NCI-H748 treated with DMSO at 0.1 percent for 48 hours (cell line): ENCODE measurements at regions not wholly inside any gene's neighbourhood (a gene's known extent, or its start where the extent isn't known, plus 50 kb on each side); places are given as distances from the start of the nearest gene placed in this dataset.
"Not testable (repeated sequence)": the region's sequence is repeated elsewhere in the genome, so short reads cannot be mapped to it uniquely, and the experiment has no call there.

Source experiments
- DNase-seq: peaks from one replicate; lab custom pipeline; 2025; lab: John Stamatoyannopoulos, UW

DNA sequence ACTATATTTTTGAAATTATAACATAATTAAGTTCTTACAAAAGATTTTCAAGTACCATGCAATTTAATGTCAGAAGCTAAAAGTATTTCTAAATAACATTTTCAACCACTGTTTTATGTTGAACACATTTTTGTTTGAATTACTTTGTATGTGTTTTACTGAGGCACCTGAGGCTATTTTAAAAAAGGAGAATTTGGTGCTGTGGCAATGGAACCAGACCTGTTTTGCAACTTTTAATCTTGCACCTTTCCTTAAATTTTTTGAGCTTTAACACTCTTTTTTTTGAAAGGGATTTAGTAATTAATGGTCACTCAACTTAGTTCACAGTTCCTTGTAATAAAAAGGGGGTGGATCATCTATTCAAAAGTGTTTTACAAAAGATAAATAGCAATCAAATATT, 561.6 kb downstream of the ZBBX start:
- DNase-seq: no peak

GRCh38 chr3:166817269-166817668, 562.8 kb downstream of the ZBBX start:
- not testable (repeated sequence) for DNase-seq

GRCh38 chr3:166810741-166811445, 569.2 kb downstream of the ZBBX start:
- no peak for DNase-seq

- no peak for DNase-seq
Observed at GRCh38 chr3:166809520-166809919, 570.6 kb downstream of the ZBBX start.

DNA sequence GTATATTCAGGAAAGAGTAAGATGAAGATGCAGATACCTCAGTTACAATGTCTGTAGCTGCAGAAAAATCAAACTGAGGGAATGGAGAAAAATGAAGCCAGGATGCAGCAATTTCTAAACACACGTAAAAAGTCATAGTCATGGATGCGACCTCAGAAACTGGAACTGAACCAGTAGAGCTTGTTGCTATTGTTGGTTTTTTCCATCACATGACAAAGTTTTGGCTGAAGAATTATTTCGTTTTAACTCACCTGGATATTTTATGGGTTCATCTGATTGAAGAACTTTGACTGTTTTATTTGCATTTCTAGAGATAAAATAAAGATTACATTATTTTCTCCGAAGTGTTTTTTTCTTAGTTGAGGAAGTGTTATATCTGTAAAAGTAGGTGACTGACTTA, 591.2 kb downstream of the ZBBX start:
- DNase-seq: no peak

GRCh38 chr3:166785876-166786275, 594.2 kb downstream of the ZBBX start:
- no peak for DNase-seq

- DNase-seq: no peak
Observed at GRCh38 chr3:166783206-166783605, 596.9 kb downstream of the ZBBX start.

- no peak for DNase-seq
Observed at GRCh38 chr3:166764698-166765318, 615.3 kb downstream of the ZBBX start.

- no peak for DNase-seq
Observed at GRCh38 chr3:166759736-166760513, 620.2 kb downstream of the ZBBX start.

DNA sequence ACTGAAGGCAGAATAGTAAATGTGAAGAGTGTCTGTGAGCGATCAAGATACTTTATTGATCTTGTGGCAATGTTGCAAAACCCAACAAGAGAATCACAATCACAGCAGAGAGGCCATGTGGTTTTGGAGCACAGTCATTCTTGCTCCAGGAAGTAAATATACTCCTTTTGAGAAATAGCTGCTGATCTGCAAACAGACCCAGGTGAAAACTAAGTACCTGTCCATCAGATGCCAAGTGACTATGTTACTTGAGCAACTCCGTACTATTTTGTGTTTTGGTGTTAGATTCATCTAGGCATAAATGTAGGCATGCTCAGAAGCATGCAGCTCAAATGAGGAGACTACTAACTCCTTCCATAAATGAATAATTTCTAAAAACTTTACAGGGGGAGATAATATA, 627.9 kb downstream of the ZBBX start:
- DNase-seq: no peak

GRCh38 chr3:166743481-166744134, 636.5 kb downstream of the ZBBX start:
- DNase-seq: no peak

DNA sequence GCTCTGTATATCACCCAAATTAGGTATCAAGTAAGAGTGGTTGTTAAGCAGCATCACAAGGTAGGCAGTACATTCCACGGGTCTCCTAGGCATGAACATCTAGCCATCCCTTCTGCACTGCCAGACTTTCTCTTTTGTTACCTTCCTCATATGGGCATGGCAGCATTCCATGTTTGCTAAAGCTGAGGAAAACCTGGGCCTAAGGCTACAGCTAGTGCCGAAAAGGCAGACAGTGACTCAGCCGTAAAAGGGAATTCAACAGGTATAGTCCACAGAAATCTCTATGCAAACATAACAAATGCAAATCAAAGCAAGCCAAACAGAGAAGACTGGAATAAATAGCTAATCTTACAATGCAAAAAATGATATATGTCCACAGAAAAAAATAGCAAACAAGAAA, 645.4 kb downstream of the ZBBX start:
- no peak for DNase-seq

GRCh38 chr3:166731701-166732100, 648.4 kb downstream of the ZBBX start:
- no peak for DNase-seq

GRCh38 chr3:166721466-166721865, 658.6 kb downstream of the ZBBX start:
- DNase-seq: no peak

DNA sequence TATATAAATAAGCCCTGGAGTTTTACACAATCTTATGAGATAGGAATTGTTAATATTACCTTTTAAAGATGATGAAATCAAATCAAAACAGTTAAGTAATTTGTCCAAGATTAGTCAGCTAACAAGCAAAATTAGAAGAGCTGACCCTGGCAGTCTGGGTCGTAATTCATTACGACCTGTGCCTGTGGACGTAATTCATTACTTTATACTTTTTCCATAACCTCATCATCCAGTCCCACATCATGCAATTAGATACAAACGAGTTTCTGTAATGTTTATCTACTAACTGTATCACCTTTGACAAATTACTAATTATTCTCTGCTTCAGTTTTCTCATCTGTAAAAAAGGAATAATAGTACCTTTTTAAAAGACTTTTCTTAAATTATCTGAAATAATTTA, 665.9 kb downstream of the ZBBX start:
- no peak for DNase-seq

- DNase-seq: no peak
Observed at GRCh38 chr3:166713787-166714186, 666.3 kb downstream of the ZBBX start.

DNA sequence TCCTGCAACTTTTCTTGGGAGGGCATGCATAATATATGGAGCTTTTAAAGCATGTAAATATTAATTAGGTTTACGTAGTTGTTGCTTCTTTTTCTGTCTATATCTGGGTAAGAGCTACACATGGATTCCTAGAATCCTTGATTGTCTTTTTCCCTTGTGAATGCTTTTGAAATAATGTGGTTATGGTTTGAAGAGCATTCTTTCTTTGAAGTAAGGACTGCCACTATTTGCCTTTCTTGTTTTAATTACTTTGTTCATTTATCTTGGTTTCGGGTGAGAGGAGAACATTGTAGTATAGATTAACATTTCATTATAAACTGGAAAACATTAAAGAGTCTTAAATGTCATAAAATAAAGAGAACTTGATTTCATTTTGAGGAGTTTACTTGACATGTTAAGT, 674.0 kb downstream of the ZBBX start:
- no peak for DNase-seq

DNA sequence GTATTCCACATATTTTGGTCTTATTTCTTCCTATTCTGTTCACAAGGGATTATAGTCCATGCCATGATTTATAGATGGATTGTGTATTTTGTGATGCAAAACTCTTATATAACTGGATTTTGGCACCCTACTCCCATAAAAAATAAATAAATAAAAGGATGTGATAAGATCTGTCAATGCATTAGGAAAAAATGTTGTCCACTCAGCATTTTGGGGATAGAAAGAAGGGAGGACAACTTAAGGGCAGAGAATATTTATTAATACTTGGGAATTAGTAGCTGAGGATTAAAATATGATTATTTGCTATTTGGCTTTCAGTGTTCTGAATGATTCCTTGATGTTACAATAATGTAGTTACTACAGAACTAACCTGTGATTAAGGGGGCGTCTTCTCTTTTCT, 682.6 kb downstream of the ZBBX start:
- no peak for DNase-seq

DNA sequence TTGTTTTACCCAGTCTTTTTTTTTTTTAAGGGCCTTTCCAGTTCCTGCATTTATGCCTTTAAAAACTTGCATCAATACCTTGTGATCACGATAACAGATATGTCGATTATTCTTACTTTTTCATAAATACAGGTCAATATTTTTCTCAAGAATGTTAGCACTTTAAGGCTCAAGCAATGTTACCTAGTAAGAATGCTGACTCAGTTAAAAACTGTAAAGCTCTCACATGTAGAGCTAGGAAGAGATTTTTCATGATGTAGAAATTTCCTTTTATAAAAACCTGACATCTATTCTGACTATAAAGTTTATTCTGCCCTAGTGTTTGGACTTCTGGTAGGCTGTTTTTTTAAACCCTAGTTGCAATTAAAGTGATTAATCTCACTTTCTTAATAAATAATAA, 684.0 kb downstream of the ZBBX start:
- no peak for DNase-seq

- DNase-seq: no peak
Observed at GRCh38 chr3:166688665-166689064, 691.4 kb downstream of the ZBBX start.

GRCh38 chr3:166685246-166685645, 694.9 kb downstream of the ZBBX start:
- DNase-seq: no peak

DNA sequence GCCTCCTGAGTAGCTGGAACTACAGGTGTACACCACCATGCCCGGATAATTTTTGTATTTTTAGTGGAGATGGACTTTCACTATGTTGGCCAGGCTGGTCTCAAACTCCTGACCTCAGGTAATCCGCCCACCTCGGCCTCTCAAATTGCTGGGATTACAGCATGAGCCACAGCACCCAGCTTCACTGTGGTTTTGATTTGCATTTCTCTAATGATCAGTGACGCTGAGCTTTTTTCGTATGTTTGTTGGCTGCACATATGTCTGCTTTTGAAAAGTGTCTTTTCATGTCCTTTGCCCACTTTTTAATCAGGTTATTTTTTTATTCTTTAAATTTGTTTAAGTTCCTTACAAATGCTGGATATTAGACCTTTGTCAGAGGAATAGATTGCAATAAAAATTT, 696.0 kb downstream of the ZBBX start:
- not testable (repeated sequence) for DNase-seq

GRCh38 chr3:166669781-166670180, 710.3 kb downstream of the ZBBX start:
- no peak for DNase-seq
